ENCODE measurements at regions not wholly inside any gene's neighbourhood (a gene's known extent, or its start where the extent isn't known, plus 50 kb on each side); places are given as distances from the start of the nearest gene placed in this dataset.
"Not testable (repeated sequence)": the region's sequence is repeated elsewhere in the genome, so short reads cannot be mapped to it uniquely, and the experiment has no call there.

- no peak for DNase-seq (ENCODE audit: low spot score)
These were observed 97.5 kb upstream of the EFEMP1 start for GRCh38 chr2:56021136-56021474.

- no peak for DNase-seq (ENCODE audit: low spot score)
These were observed 98.0 kb upstream of the EFEMP1 start for GRCh38 chr2:56021579-56021978.

GRCh38 chr2:56025469-56026193 lies 102.0 kb upstream of the EFEMP1 start:
- no peak for DNase-seq (ENCODE audit: low spot score)

GRCh38 chr2:56026828-56027227 lies 103.2 kb upstream of the EFEMP1 start:
- DNase-seq (ENCODE audit: low spot score): no peak

- DNase-seq (ENCODE audit: low spot score): no peak
These were observed 106.5 kb upstream of the EFEMP1 start for GRCh38 chr2:56030062-56030461.

GRCh38 chr2:56030901-56031300 lies 107.3 kb upstream of the EFEMP1 start:
- DNase-seq (ENCODE audit: low spot score): no peak

- no peak for DNase-seq (ENCODE audit: low spot score)
These were observed 110.7 kb upstream of the EFEMP1 start for GRCh38 chr2:56034258-56034657.

GRCh38 chr2:56040189-56040588 lies 116.6 kb upstream of the EFEMP1 start:
- no peak for DNase-seq (ENCODE audit: low spot score)

- DNase-seq (ENCODE audit: low spot score): no peak
These were observed 117.3 kb upstream of the EFEMP1 start for GRCh38 chr2:56040834-56041233.

- no peak for DNase-seq (ENCODE audit: low spot score)
These were observed 123.6 kb upstream of the EFEMP1 start for GRCh38 chr2:56047136-56047535.

GRCh38 chr2:56049233-56049845 lies 125.8 kb upstream of the EFEMP1 start:
- no peak for DNase-seq (ENCODE audit: low spot score)

GRCh38 chr2:56053679-56054078 lies 130.1 kb upstream of the EFEMP1 start:
- no peak for DNase-seq (ENCODE audit: low spot score)

GRCh38 chr2:56055405-56055804 lies 128.4 kb upstream of the CCDC85A start:
- no peak for DNase-seq (ENCODE audit: low spot score)

GRCh38 chr2:56061327-56061726 lies 122.5 kb upstream of the CCDC85A start:
- DNase-seq (ENCODE audit: low spot score): not testable (repeated sequence)

GRCh38 chr2:56068746-56069145 lies 115.0 kb upstream of the CCDC85A start:
- no peak for DNase-seq (ENCODE audit: low spot score)

- DNase-seq (ENCODE audit: low spot score): peak; percentile 17
These were observed 106.4 kb upstream of the CCDC85A start for GRCh38 chr2:56077359-56077915.

GRCh38 chr2:56082665-56083064 lies 101.1 kb upstream of the CCDC85A start:
- no peak for DNase-seq (ENCODE audit: low spot score)

GRCh38 chr2:56084111-56084901 lies 99.5 kb upstream of the CCDC85A start:
- no peak for DNase-seq (ENCODE audit: low spot score)

- DNase-seq (ENCODE audit: low spot score): no peak
These were observed 97.5 kb upstream of the CCDC85A start for GRCh38 chr2:56086336-56086735.

- no peak for DNase-seq (ENCODE audit: low spot score)
These were observed 95.4 kb upstream of the CCDC85A start for GRCh38 chr2:56088411-56088810.

GRCh38 chr2:56089931-56090330 lies 93.9 kb upstream of the CCDC85A start:
- no peak for DNase-seq (ENCODE audit: low spot score)

GRCh38 chr2:56099963-56100362 lies 83.8 kb upstream of the CCDC85A start:
- DNase-seq (ENCODE audit: low spot score): no peak
